Ascending aorta (tissue), 2 donors: ENCODE measurements at regions not wholly inside any gene's neighbourhood (a gene's known extent, or its start where the extent isn't known, plus 50 kb on each side); places are given as distances from the start of the nearest gene placed in this dataset.

Source experiments
- DNase-seq, 2 donors: peaks; one replicate each; pipeline ENCODE4 v3.0.0-alpha.2; 2019; ENCODE audit warnings: low spot score in 2 of 2
- H3K27ac ChIP-seq, 2 donors: fragments of 200-600 bp; sonication (generic); one replicate each; pipeline ENCODE4 v1.5.1; 2016 to 2017; ENCODE audit warnings: mild to moderate bottlenecking in 1 of 2
- H3K27me3 ChIP-seq: fragments of 200-600 bp; sonication (generic); one replicate; pipeline ENCODE4 v1.5.1; 2017
- H3K36me3 ChIP-seq, 2 donors: fragments of 200-600 bp; sonication (generic); one replicate each; pipeline ENCODE4 v1.5.1; 2016
- H3K4me1 ChIP-seq, 2 donors: fragments of 200-600 bp; sonication (generic); one replicate each; pipeline ENCODE4 v1.5.1; 2016 to 2017; ENCODE audit warnings: mild to moderate bottlenecking in 1 of 2
- H3K4me3 ChIP-seq, 2 donors: fragments of 200-600 bp; sonication (generic); one replicate each; pipeline ENCODE4 v1.5.1; 2016 to 2017; ENCODE audit warnings: mild to moderate bottlenecking in 1 of 2
- H3K9me3 ChIP-seq, 2 donors: fragments of 200-600 bp; sonication (generic); one replicate each; pipeline ENCODE4 v1.5.1; 2016
- intact Hi-C: fragments of 100-400 bp; cut with DNase I; formaldehyde crosslinking; loops from one replicate; pipeline ENCODE4 v1.15.1; 2023
- TF ChIP-seq, protein P1 (sequence below), 3 experiments: fragments of 200-600 bp in 2 of 3; fragments of 450-650 bp in 1 of 3; sonication (generic) in 2 of 3; IDR thresholded peaks; one replicate each; pipeline ENCODE4 v1.5.1; 2016 to 2019; ENCODE audit warnings: antibody characterized with exemption in 3 of 3, mild to moderate bottlenecking in 1 of 3, moderate library complexity in 1 of 3

DNA sequence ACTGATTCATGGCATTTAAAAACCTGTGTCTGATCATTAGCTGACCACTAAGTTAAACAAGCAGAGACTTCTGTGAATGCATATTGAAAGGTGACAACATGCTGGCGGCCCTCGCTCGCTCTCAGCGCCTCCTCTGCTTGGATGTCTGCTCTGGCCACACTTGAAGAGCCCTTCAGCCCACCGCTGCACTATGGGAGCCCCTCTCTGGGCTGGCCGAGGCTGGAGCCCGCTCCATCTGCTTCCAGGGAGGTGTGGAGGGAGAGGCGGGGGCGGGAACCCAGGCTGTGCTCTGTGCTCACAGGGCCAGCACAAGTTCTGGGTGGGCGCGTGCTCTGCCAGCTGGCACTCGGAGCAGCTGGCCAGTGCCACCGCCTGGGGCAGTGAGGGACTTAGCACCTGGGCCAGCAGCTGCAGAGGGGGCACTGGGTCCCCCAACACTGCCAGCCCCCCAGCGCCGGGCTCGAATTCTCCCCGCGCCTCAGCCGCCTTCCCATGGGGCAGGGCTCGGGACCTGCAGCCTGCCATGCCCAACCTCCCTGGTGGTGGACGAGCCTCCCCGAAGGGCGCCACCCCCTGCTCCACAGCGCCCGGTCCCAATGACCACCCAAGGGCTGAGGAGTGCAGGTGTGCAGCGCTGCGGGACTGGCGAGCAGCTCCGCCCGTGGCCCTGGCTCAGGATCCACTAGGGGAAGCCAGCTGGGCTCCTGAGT lies 252.4 kb downstream of the ZIC4 start:
- intact Hi-C loops: no loop called here
- TF ChIP-seq, protein P1, sequence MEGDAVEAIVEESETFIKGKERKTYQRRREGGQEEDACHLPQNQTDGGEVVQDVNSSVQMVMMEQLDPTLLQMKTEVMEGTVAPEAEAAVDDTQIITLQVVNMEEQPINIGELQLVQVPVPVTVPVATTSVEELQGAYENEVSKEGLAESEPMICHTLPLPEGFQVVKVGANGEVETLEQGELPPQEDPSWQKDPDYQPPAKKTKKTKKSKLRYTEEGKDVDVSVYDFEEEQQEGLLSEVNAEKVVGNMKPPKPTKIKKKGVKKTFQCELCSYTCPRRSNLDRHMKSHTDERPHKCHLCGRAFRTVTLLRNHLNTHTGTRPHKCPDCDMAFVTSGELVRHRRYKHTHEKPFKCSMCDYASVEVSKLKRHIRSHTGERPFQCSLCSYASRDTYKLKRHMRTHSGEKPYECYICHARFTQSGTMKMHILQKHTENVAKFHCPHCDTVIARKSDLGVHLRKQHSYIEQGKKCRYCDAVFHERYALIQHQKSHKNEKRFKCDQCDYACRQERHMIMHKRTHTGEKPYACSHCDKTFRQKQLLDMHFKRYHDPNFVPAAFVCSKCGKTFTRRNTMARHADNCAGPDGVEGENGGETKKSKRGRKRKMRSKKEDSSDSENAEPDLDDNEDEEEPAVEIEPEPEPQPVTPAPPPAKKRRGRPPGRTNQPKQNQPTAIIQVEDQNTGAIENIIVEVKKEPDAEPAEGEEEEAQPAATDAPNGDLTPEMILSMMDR (IDR thresholded peaks at IDR 0.05): no peak
- H3K27me3 ChIP-seq: no peaks in the 10 kb centered on the region
- H3K4me1 ChIP-seq: no peaks in the 10 kb centered on the region
- H3K9me3 ChIP-seq: no peaks in the 10 kb centered on the region
- H3K27ac ChIP-seq: no peak overlapping the region
- DNase-seq: no peak
- H3K4me3 ChIP-seq: no peak overlapping the region
- H3K36me3 ChIP-seq: no peaks in the 10 kb centered on the region

DNA sequence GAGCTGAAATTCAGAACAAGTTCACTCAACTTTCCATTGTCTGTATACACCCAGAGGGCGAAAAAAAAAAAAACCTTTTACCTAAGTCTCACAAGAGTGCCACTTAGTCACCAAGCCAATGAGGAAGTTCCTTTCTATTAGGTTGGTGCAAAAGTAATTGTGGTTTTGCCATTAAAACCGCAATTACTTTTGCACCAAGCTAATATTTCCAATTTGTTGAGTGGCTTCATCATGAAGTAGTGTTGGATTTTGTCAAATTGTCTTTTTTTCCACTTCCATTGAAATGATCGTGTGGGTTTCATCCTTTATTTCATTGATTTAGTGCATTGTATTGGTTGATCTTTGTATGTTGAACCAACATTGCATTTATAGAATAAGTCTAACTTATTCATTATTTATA lies 253.9 kb downstream of the ZIC4 start:
- intact Hi-C loops: no loop called here
- no peak for DNase-seq
- H3K4me1 ChIP-seq: no peaks in the 10 kb centered on the region
- no peak overlapping the region for H3K4me3 ChIP-seq
- no peak overlapping the region for H3K27ac ChIP-seq
- H3K9me3 ChIP-seq: no peaks in the 10 kb centered on the region
- no peaks in the 10 kb centered on the region for H3K36me3 ChIP-seq
- H3K27me3 ChIP-seq: no peaks in the 10 kb centered on the region
- TF ChIP-seq, protein P1 (IDR thresholded peaks at IDR 0.05): no peak

DNA sequence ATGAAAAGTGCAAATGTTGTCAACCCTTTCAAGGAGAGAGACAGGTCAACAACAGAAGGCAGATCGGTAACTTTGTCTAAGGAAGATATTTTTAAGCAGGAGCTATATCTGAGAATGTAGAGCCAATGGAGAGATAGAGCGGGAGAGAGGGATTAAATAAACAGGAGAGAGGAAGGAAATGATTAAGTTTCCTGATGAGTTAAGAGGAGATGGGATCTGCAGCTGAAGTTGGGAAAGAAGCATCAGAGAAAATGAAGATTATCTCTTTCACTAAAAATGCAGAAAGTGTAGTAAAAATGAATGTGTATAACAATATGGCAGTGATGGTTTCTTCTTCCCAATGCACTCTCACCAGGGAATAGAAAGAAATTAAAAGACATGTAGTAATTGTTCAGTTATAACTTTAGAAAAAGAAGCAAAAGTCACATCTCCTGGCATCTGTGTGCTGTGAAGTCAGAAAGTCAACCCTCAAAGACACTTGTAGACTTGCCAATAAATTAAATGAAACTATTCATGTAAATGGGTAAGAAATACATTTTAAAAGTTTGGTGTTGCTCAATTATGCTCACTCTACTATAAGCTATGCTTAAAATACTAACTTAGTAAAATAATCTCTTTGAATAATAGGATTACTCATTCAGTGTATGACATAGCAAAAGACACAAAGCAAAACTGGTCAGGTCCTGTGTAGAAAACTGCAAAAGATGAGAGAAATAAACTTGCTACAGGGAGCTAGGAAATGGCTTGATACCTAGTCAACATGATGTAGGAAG lies 264.6 kb downstream of the ZIC4 start:
- H3K9me3 ChIP-seq: no peaks in the 10 kb centered on the region
- no peaks in the 10 kb centered on the region for H3K4me1 ChIP-seq
- H3K27me3 ChIP-seq: no peaks in the 10 kb centered on the region
- no peak for DNase-seq
- no peaks in the 10 kb centered on the region for H3K36me3 ChIP-seq
- H3K4me3 ChIP-seq: no peak overlapping the region
- intact Hi-C loops: no loop called here
- TF ChIP-seq, protein P1 (IDR thresholded peaks at IDR 0.05): no peak
- no peak overlapping the region for H3K27ac ChIP-seq

DNA sequence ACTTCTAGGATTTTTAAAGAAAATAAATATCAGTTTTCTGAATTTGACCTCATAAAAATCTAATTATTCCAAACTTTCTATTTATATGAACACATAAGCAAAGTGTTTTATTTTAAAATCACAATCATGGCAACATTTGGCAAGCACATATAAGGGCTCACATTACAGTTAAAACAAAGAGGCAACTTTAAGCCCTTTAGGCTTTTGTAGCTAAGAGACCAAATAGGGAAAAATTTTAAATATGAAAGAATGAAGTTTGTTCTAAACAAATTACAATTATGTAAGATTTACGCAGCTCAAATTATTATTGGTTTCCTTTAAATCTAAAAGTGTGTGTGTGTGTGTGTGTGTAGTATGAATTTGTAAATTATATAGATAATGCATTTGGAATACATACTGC lies 267.0 kb downstream of the ZIC4 start:
- H3K36me3 ChIP-seq: no peaks in the 10 kb centered on the region
- TF ChIP-seq, protein P1 (IDR thresholded peaks at IDR 0.05): no peak

DNA sequence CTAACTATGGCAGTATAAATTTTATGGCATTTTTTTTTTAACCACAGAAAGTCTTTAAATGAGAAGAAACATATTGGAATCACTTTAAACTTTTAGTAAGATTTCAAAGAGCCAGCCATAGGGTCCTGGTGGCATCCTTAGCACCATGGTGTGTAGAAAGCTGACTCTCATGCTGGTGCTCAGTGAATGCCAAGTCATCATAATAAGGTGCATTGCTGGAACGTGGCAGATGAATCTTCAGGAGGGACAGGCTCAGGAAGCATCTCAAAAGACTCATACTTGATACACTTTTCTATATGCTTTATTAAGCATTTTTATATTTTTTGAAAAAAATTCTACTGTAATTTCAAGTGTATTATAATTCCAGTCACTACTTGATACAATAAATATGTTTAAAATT lies 274.2 kb downstream of the ZIC4 start:
- no peak overlapping the region for H3K27ac ChIP-seq
- H3K4me3 ChIP-seq: no peak overlapping the region
- H3K36me3 ChIP-seq: no peaks in the 10 kb centered on the region
- H3K4me1 ChIP-seq: no peaks in the 10 kb centered on the region
- H3K27me3 ChIP-seq: no peaks in the 10 kb centered on the region
- H3K9me3 ChIP-seq: no peaks in the 10 kb centered on the region
- DNase-seq: no peak
- intact Hi-C loops: no loop called here
- TF ChIP-seq, protein P1 (IDR thresholded peaks at IDR 0.05): no peak

More for the DNA sequence above, 267.0 kb downstream of the ZIC4 start:
- Histone ChIP-seq H3K9me3 (no peaks in the 10 kb centered on the region), H3K27ac (no peak overlapping the region), H3K27me3 (no peaks in the 10 kb centered on the region), H3K4me3 (no peak overlapping the region), H3K4me1 (no peaks in the 10 kb centered on the region)
- intact Hi-C loops: no loop called here
- no peak for DNase-seq
